ENCODE measurements at regions not wholly inside any gene's neighbourhood (a gene's known extent, or its start where the extent isn't known, plus 50 kb on each side); places are given as distances from the start of the nearest gene placed in this dataset.

DNA sequence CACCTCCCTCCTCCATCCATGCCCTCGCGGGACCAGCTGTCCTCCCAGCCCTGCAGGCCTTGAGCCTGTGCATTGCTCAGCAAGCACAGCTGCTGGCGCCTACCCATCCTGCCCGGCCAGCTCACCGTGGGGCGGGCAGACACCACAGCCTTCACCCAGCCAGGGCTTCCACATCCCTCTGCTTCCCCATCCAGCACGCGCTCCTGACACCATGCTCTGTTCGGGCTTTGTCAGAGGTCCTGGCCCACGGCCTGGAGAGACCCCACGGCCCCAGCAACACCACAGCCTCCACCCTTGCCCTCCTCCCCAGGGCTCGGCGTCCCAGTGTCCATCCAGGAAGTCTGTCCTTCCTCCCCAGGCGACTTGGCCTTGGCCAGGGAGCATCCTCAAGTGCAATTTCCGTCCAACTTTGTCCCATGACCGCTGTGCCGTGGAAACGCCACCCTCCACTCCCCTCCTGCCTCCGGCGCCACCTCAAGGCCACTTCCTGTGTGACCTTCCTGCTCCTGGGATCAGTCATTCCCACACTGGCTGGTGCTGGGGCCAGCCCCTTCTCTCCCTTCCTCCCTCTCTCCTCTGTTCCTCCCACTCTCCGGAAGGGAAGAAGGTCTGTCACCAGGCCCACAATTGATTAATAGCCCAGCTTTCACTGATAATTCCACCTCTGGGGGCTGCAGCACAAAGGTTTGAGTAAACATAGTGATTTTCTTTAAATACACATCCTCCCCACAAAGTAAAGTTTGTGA lies 71.5 kb upstream of the SMNDC1 start:
- H3K27ac ChIP-seq = no peak overlapping the region

DNA sequence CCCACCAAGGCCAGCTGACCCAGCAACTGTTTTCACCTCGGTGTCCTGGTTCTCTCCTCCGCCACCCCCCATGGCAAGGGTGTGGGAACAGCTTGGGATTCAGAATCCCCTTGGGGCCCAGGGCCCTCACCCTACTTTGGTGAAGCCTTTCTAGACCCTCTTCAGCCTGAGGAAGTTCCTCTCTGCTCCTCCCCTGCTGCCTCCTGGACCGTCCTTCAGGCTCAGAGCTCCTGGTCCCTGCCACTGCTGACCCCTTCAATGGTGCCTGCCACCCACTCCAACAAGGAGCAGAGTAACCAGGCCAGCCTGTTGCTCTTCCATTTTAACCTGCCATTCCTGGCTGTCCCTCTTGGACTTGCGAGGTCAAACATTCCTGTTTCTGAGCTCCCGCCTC lies 72.0 kb upstream of the SMNDC1 start:
- TF ChIP-seq, protein P1, sequence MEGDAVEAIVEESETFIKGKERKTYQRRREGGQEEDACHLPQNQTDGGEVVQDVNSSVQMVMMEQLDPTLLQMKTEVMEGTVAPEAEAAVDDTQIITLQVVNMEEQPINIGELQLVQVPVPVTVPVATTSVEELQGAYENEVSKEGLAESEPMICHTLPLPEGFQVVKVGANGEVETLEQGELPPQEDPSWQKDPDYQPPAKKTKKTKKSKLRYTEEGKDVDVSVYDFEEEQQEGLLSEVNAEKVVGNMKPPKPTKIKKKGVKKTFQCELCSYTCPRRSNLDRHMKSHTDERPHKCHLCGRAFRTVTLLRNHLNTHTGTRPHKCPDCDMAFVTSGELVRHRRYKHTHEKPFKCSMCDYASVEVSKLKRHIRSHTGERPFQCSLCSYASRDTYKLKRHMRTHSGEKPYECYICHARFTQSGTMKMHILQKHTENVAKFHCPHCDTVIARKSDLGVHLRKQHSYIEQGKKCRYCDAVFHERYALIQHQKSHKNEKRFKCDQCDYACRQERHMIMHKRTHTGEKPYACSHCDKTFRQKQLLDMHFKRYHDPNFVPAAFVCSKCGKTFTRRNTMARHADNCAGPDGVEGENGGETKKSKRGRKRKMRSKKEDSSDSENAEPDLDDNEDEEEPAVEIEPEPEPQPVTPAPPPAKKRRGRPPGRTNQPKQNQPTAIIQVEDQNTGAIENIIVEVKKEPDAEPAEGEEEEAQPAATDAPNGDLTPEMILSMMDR (conservative IDR thresholded peaks at IDR 0.05) = no peak

More for the DNA sequence above, 71.5 kb upstream of the SMNDC1 start:
- TF ChIP-seq ZFX (IDR thresholded peaks at IDR 0.05) = no peak
- TF ChIP-seq, protein P1 (conservative IDR thresholded peaks at IDR 0.05) = no peak

DNA sequence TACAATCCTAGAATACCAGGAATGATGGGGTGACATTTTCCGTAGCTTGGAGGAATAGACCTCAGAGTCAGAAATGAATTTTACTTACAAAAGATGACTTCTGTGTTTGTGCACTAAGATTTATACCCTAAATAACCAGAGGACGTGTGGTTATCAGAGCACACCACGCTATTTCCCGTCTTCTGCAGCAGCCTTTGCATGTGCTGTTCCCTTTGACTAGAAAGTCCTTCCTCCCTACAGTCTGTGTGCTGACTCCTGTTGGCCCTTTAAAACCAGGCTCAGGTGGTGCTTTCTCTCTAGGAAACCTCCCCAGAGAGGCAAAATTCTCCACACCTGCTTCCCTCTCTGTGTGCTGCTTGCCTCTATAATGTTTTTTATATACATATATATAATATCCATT lies 73.3 kb upstream of the SMNDC1 start:
- H3K27ac ChIP-seq = no peak overlapping the region
- TF ChIP-seq, protein P1 (conservative IDR thresholded peaks at IDR 0.05) = no peak
- TF ChIP-seq ZFX (IDR thresholded peaks at IDR 0.05) = no peak

More for the DNA sequence above, 72.0 kb upstream of the SMNDC1 start:
- H3K27ac ChIP-seq = no peak overlapping the region

DNA sequence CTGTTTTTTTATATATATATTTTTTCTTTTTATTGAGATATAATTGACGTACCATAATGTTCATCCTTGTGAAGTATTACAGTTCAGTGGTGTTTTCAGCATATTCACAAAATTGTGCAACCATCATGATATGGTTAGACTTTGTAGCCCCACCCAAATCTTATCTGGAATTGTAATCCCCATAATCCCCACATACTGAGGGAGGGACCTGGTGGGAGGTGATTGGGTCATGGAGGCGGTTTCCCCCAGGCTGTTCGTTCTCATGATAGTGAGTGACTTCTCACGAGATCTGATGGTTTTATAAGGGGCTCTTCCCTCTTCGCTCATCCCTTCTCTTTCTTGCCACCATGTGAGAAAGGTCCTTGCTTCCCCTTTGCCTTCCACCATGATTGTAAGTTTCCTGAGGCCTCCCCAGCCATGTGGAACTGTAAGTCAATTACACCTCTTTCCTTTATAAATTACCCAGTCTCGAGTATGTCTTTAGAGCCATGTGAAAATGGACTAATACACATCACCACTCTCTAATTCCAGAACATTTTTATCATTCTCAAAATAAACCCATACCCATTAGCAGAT lies 73.9 kb upstream of the SMNDC1 start:
- H3K27ac ChIP-seq = no peak overlapping the region
- TF ChIP-seq ZFX (IDR thresholded peaks at IDR 0.05) = no peak
- TF ChIP-seq, protein P1 (conservative IDR thresholded peaks at IDR 0.05) = no peak

DNA sequence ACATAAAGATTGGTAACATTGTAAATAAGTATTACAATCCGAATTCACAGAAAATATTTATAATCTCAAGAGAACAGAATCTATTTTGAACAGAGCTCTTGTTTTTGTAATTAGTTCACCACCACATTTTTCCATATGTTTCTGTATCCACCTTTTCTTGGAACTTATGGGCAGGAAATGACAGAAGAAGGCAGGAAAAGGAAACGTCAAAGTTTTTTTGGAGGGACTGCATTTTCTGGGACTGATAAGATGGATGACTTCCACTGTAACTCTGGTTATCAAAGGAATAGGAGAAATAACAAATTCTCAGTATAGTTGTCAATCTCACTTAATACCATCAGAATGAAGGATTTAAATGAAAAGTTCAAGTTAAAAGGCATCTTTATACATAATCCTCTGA lies 75.1 kb upstream of the SMNDC1 start:
- no peak overlapping the region for H3K27ac ChIP-seq
- TF ChIP-seq ZFX (IDR thresholded peaks at IDR 0.05) = no peak
- TF ChIP-seq, protein P1 (conservative IDR thresholded peaks at IDR 0.05) = no peak

DNA sequence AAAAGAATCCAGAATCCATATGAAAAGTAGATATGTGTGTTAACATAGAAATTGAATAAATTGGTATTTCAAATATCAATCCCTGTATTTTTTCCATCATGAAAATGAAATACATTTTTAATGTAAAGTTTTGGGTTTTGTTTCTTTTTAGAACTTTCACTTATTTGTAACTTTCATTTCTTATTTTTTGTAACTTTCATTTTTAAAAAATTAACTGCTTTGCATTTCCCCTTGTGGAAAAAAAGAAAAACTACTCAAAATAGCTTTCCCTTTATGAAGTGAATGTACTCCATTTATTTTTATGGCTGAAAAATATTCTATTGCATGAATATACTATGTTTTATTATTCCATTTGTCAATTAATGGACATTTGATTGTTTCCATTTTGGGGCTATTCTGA lies 75.6 kb upstream of the SMNDC1 start:
- TF ChIP-seq, protein P1 (conservative IDR thresholded peaks at IDR 0.05) = no peak
- no peak for TF ChIP-seq ZFX (IDR thresholded peaks at IDR 0.05)
- no peak overlapping the region for H3K27ac ChIP-seq

DNA sequence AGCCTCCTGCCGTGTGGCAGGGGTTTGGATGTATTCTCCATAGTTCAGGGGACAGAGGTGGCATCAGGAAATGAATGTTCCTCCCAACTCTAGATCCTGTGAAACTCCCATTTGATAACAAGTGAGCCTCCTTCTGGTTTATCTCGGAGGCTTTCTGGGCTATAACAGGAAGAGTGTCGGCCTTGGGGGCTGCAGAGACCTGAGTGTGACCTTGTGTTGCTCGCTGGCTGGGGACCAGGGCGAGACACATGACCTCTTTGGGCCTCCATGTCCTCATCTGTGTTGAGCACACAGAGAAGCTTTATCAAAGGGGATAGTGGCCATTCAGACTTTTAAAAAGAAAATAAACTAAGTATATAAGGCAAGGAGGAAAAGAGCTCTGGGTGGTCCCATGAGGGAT lies 78.0 kb upstream of the SMNDC1 start:
- no peak overlapping the region for H3K27ac ChIP-seq
- TF ChIP-seq, protein P1 (conservative IDR thresholded peaks at IDR 0.05) = no peak
